HCT116 (cell line): ENCODE measurements at regions not wholly inside any gene's neighbourhood (a gene's known extent, or its start where the extent isn't known, plus 50 kb on each side); places are given as distances from the start of the nearest gene placed in this dataset.

ENCODE experiments used
- ATAC-seq: fragments of 200-7000 bp; cut with Tn5 transposase; 2 replicates; pipeline ENCODE4 v1.9.1; 2020; ENCODE audit warnings: mild to moderate bottlenecking, moderate library complexity
- BruUV-seq: library from RNA; stranded (reverse); fragments of 400-500 nt; replicated peaks from 2 replicates; lab custom pipeline; 2021; lab: Mats Ljungman, UMichigan
- CTCF ChIA-PET: fragments of 300-600 bp; sonication (Branson Sonifier 250); formaldehyde crosslinking; loops from one replicate; lab custom pipeline; 2021; ENCODE audit warnings: antibody characterized with exemption; lab: Charles Lee
- POLR2A ChIA-PET: fragments of 300-600, 350-600 bp; sonication (Branson Sonifier 250); formaldehyde crosslinking; loops from one replicate; lab custom pipeline; 2021; ENCODE audit warnings: antibody characterized with exemption; lab: Charles Lee
- RAD21 ChIA-PET, 2 experiments: fragments of 300-600 bp; sonication (Branson Sonifier 250); formaldehyde crosslinking; loops; one replicate each; lab custom pipeline; 2023; ENCODE audit warnings: low total read pairs in 2 of 2; ENCODE audit not compliant: uncharacterized antibody in 2 of 2, unreplicated experiment in 2 of 2, low non-redundant PET in 1 of 2; lab: Charles Lee
- DNase-seq: peaks from one replicate; pipeline ENCODE4 v3.0.0-alpha.2; 2010; ENCODE audit warnings: low read depth, low spot score
- H2AFZ ChIP-seq: fragments of 200-600 bp; shearing (Covaris generic), sonication (generic); 2 replicates; pipeline ENCODE4 v1.6.1; 2017; ENCODE audit warnings: low read depth, mixed run types, mixed read lengths, antibody characterized with exemption, low read length; ENCODE audit not compliant: poor library complexity, severe bottlenecking
- H3K27ac ChIP-seq: 2 replicates; pipeline ENCODE4 v1.5.1; 2012; ENCODE audit warnings: low read depth, low read length
- H3K27me3 ChIP-seq: fragments of 200-600 bp; sonication (generic); 2 replicates; pipeline ENCODE4 v1.6.1; 2016; ENCODE audit warnings: mixed run types, low read length, mixed read lengths; ENCODE audit not compliant: insufficient read depth
- H3K36me3 ChIP-seq, 2 experiments: fragments of 200-500 bp in 1 of 2; fragments of 200-600 bp in 1 of 2; sonication (Bioruptor generic) in 1 of 2; sonication (generic) in 1 of 2; 2 replicates each; pipeline versions ENCODE4 v1.5.1 to v1.6.1; 2014 to 2016; ENCODE audit warnings: low read length in 2 of 2, inconsistent platforms in 1 of 2, mixed read lengths in 1 of 2, mixed run types in 1 of 2; ENCODE audit not compliant: insufficient read depth in 2 of 2, control insufficient read depth in 1 of 2
- H3K4me1 ChIP-seq, 2 experiments: fragments of 200-600 bp in 1 of 2; sonication (generic) in 1 of 2; 2 replicates each; pipeline versions ENCODE4 v1.5.1 to v1.6.1; 2012 to 2017; ENCODE audit warnings: low read length in 2 of 2, inconsistent platforms in 1 of 2, mild to moderate bottlenecking in 1 of 2, mixed read lengths in 1 of 2, mixed run types in 1 of 2, moderate library complexity in 1 of 2; ENCODE audit not compliant: insufficient read depth in 2 of 2, control insufficient read depth in 1 of 2
- H3K4me2 ChIP-seq: fragments of 200-600 bp; sonication (generic); 2 replicates; pipeline ENCODE4 v1.6.1; 2017; ENCODE audit warnings: mixed run types, low read length, mixed read lengths
- H3K4me3 ChIP-seq, 2 experiments: fragments of 200-600 bp in 1 of 2; sonication (generic) in 1 of 2; replicated peaks in 1 of 2; 2 replicates each; pipeline ENCODE4 v1.5.1; 2011 to 2016; ENCODE audit warnings: low read length in 2 of 2, control low read depth in 1 of 2, low read depth in 1 of 2, mild to moderate bottlenecking in 1 of 2, mixed read lengths in 1 of 2, mixed run types in 1 of 2
- H3K79me2 ChIP-seq: fragments of 200-600 bp; sonication (generic); 2 replicates; pipeline ENCODE4 v1.6.1; 2017; ENCODE audit warnings: mild to moderate bottlenecking, mixed run types, low read length, moderate library complexity, mixed read lengths; ENCODE audit not compliant: insufficient read depth
- H3K9ac ChIP-seq: fragments of 200-600 bp; sonication (generic); 2 replicates; pipeline ENCODE4 v1.6.1; 2016; ENCODE audit warnings: low read length, mixed read lengths
- H3K9me2 ChIP-seq: fragments of 200-600 bp; sonication (generic), shearing (Covaris generic); 2 replicates; pipeline ENCODE4 v1.6.1; 2017; ENCODE audit warnings: mixed run types, mild to moderate bottlenecking, moderate library complexity; ENCODE audit not compliant: insufficient read depth
- H3K9me3 ChIP-seq, 2 experiments: fragments of 200-500 bp in 1 of 2; fragments of 200-600 bp in 1 of 2; sonication (Bioruptor generic) in 1 of 2; sonication (generic) in 1 of 2; 2 replicates each; pipeline ENCODE4 v1.6.1; 2014 to 2017; ENCODE audit warnings: low read length in 2 of 2, mixed read lengths in 2 of 2, inconsistent platforms in 1 of 2, low read depth in 1 of 2, mild to moderate bottlenecking in 1 of 2, mixed run types in 1 of 2, moderate library complexity in 1 of 2; ENCODE audit not compliant: control insufficient read depth in 1 of 2, insufficient read depth in 1 of 2
- H4K20me1 ChIP-seq: fragments of 200-600 bp; sonication (generic), shearing (Covaris generic); 2 replicates; pipeline ENCODE4 v1.6.1; 2017; ENCODE audit warnings: mixed run types, mild to moderate bottlenecking, moderate library complexity; ENCODE audit not compliant: insufficient read depth
- ATF3 ChIP-seq: IDR thresholded peaks from 2 replicates; pipeline ENCODE4 v1.6.1; 2012
- CBX3 ChIP-seq: IDR thresholded peaks from 2 replicates; pipeline ENCODE4 v1.6.1; 2012; ENCODE audit warnings: low read depth
- CEBPB ChIP-seq: IDR thresholded peaks from 2 replicates; pipeline ENCODE4 v1.6.1; 2012; ENCODE audit warnings: low read depth
- CTCF ChIP-seq, 3 experiments: fragments of 200-600 bp in 1 of 3; sonication (generic) in 1 of 3; IDR thresholded peaks in 2 of 3; conservative IDR thresholded peaks in 1 of 3; 2 replicates each; pipeline ENCODE4 v1.5.1; 2012 to 2017; ENCODE audit warnings: low read depth in 2 of 3, low read length in 2 of 3, antibody characterized with exemption in 1 of 3, borderline replicate concordance in 1 of 3, control low read depth in 1 of 3, mild to moderate bottlenecking in 1 of 3, mixed read lengths in 1 of 3, mixed run types in 1 of 3, moderate library complexity in 1 of 3; ENCODE audit not compliant: insufficient read depth in 1 of 3
- EGR1 ChIP-seq: IDR thresholded peaks from 2 replicates; pipeline ENCODE4 v1.6.1; 2012; ENCODE audit warnings: low read depth
- ELF1 ChIP-seq: IDR thresholded peaks from 2 replicates; pipeline ENCODE4 v1.6.1; 2012; ENCODE audit warnings: low read depth, borderline replicate concordance
- EZH2 ChIP-seq: fragments of 200-600 bp; sonication (generic); IDR thresholded peaks from 2 replicates; pipeline ENCODE4 v1.6.1; 2017; ENCODE audit warnings: antibody characterized with exemption, mixed run types
- EZH2phosphoT487 ChIP-seq: fragments of 200-600 bp; IDR thresholded peaks from 2 replicates; pipeline ENCODE4 v1.6.1; 2018; ENCODE audit warnings: antibody characterized with exemption, borderline replicate concordance
- FOSL1 ChIP-seq: IDR thresholded peaks from 2 replicates; pipeline ENCODE4 v1.6.1; 2012; ENCODE audit warnings: low read depth
- JUND ChIP-seq: IDR thresholded peaks from 2 replicates; pipeline ENCODE4 v1.6.1; 2012
- MAX ChIP-seq: IDR thresholded peaks from 2 replicates; pipeline ENCODE4 v1.6.1; 2012
- POLR2A ChIP-seq: IDR thresholded peaks from 2 replicates; pipeline ENCODE4 v1.7.0; 2011; ENCODE audit warnings: borderline replicate concordance; ENCODE audit not compliant: insufficient read depth, insufficient read length; ENCODE audit errors: extremely low read depth
- POLR2AphosphoS5 ChIP-seq: IDR thresholded peaks from 2 replicates; pipeline ENCODE4 v1.6.1; 2011; ENCODE audit warnings: mild to moderate bottlenecking, low read depth, low read length, moderate library complexity
- RAD21 ChIP-seq: IDR thresholded peaks from 2 replicates; pipeline ENCODE4 v1.6.1; 2012; ENCODE audit warnings: low read depth, mild to moderate bottlenecking
- SIN3A ChIP-seq: IDR thresholded peaks from 2 replicates; pipeline ENCODE4 v1.6.1; 2012; ENCODE audit warnings: low read depth
- SRF ChIP-seq: IDR thresholded peaks from 2 replicates; pipeline ENCODE4 v1.6.1; 2012; ENCODE audit warnings: low read depth
- TCF7L2 ChIP-seq: IDR thresholded peaks from 2 replicates; pipeline ENCODE4 v1.7.0; 2011; ENCODE audit warnings: borderline replicate concordance, inconsistent platforms; ENCODE audit not compliant: insufficient read depth, insufficient read length; ENCODE audit errors: extremely low read depth
- ZFX ChIP-seq: fragments of 450-650 bp; IDR thresholded peaks from 2 replicates; pipeline ENCODE4 v1.6.1; 2017
- ZNF274 ChIP-seq: fragments of 200-500 bp; sonication (Bioruptor generic); IDR thresholded peaks from 2 replicates; pipeline ENCODE4 v1.6.1; 2014; ENCODE audit warnings: mild to moderate bottlenecking, low read depth, low read length, inconsistent platforms
- intact Hi-C: fragments of 100-400 bp; cut with micrococcal nuclease; formaldehyde crosslinking; loops from 2 replicates; pipeline ENCODE4 v1.10.0; 2022

- Histone ChIP-seq H3K4me2 (no peak overlapping the region), H3K9me2 (no peaks in the 10 kb centered on the region), H3K9me3 (no peaks in the 10 kb centered on the region), H4K20me1 (no peaks in the 10 kb centered on the region), H2AFZ (no peak overlapping the region), H3K27me3 (no peaks in the 10 kb centered on the region), H3K4me1 (no peaks in the 10 kb centered on the region), H3K4me3 (no peak overlapping the region), H3K36me3 (no peaks in the 10 kb centered on the region), H3K27ac (no peak overlapping the region), H3K79me2 (no peaks in the 10 kb centered on the region), H3K9ac (no peak overlapping the region)
- ChIA-PET RAD21 (no interaction called here), CTCF (no interaction called here), POLR2A (no interaction called here)
- no peak for TF ChIP-seq POLR2AphosphoS5
- no peak for TF ChIP-seq EGR1
- no peak for TF ChIP-seq CBX3
- no peak for TF ChIP-seq FOSL1
- TF ChIP-seq EZH2phosphoT487 = no peak
- no peak for TF ChIP-seq MAX
- no peak for TF ChIP-seq ATF3
- TF ChIP-seq ZFX = no peak
- TF ChIP-seq SRF = no peak
- TF ChIP-seq CEBPB = no peak
- no peak for TF ChIP-seq ELF1
- no peak for TF ChIP-seq RAD21
- TF ChIP-seq ZNF274 = no peak
- no peak for TF ChIP-seq POLR2A
- no peak for TF ChIP-seq JUND
- no peak for TF ChIP-seq CTCF (IDR thresholded peaks at IDR 0.05 in 2 of 3, conservative IDR thresholded peaks at IDR 0.05 in 1 of 3; ENCODE audit: borderline replicate concordance in 1 of 3, insufficient read depth in 1 of 3, low read depth in 2 of 3, low read length in 2 of 3)
- TF ChIP-seq EZH2 = no peak
- TF ChIP-seq TCF7L2 = no peak
- no peak for TF ChIP-seq SIN3A
- BruUV-seq = no TSS peak
- no peak for ATAC-seq
- DNase-seq = no peak
- intact Hi-C loops = no loop called here
Observed at GRCh38 chr5:17367256-17367840, 130.7 kb upstream of the TAF11L2 start.
